H1 (cell line): ENCODE measurements at regions not wholly inside any gene's neighbourhood (a gene's known extent, or its start where the extent isn't known, plus 50 kb on each side); places are given as distances from the start of the nearest gene placed in this dataset.

ENCODE experiments used
- CTCF ChIA-PET: fragments of 300-600 bp; sonication (Branson Sonifier 250); formaldehyde crosslinking; loops from one replicate; lab custom pipeline; 2021; ENCODE audit not compliant: partially characterized antibody; lab: Charles Lee
- POLR2A ChIA-PET: fragments of 300-600 bp; sonication (Branson Sonifier 250); formaldehyde crosslinking; loops from one replicate; lab custom pipeline; 2021; ENCODE audit warnings: inconsistent platforms; ENCODE audit not compliant: partially characterized antibody; lab: Charles Lee
- DNase-seq, 2 experiments: peaks; one replicate each; pipeline versions ENCODE4 v3.0.0 to v3.0.0-alpha.2; 2010 to 2022; ENCODE audit warnings: low spot score in 2 of 2, low read depth in 1 of 2, mixed read lengths in 1 of 2
- FAIRE-seq: peaks from 2 replicates; lab custom pipeline; 2011; peaks lifted over from hg19 to GRCh38; lab: Jason Lieb, UNC
- H2AFZ ChIP-seq: 2 replicates; pipeline ENCODE4 v1.8.1; 2012; ENCODE audit warnings: low read length, inconsistent platforms
- H2AK5ac ChIP-seq: 2 replicates; pipeline ENCODE4 v1.6.1; 2013; ENCODE audit warnings: low read depth, low read length
- H2BK120ac ChIP-seq: replicated peaks from 2 replicates; pipeline ENCODE3; 2013; ENCODE audit warnings: low read depth, low read length, inconsistent platforms
- H2BK12ac ChIP-seq: 2 replicates; pipeline ENCODE4 v1.6.1; 2013; ENCODE audit warnings: low read depth, low read length
- H2BK15ac ChIP-seq: 2 replicates; pipeline ENCODE4 v1.6.1; 2013; ENCODE audit warnings: low read length
- H2BK20ac ChIP-seq: 2 replicates; pipeline ENCODE4 v1.6.1; 2013; ENCODE audit warnings: low read length
- H2BK5ac ChIP-seq: 2 replicates; pipeline ENCODE4 v1.6.1; 2013; ENCODE audit warnings: low read depth, low read length
- H3K14ac ChIP-seq: 2 replicates; pipeline ENCODE4 v1.6.1; 2013; ENCODE audit warnings: inconsistent platforms; ENCODE audit not compliant: insufficient read length
- H3K18ac ChIP-seq: 2 replicates; pipeline ENCODE4 v1.6.1; 2013; ENCODE audit warnings: low read length; ENCODE audit errors: extremely low read depth
- H3K23ac ChIP-seq: 2 replicates; pipeline ENCODE4 v1.6.1; 2013; ENCODE audit warnings: inconsistent platforms; ENCODE audit not compliant: insufficient read length
- H3K23me2 ChIP-seq: 2 replicates; pipeline ENCODE4 v1.6.1; 2013; ENCODE audit warnings: low read depth, low read length
- H3K27ac ChIP-seq: 2 replicates; pipeline ENCODE4 v1.6.1; 2011; ENCODE audit warnings: low read depth, low read length, inconsistent platforms
- H3K27me3 ChIP-seq, 4 experiments: replicated peaks in 1 of 4; 1 replicate in 1 of 4; 2 replicates in 3 of 4; pipeline versions ENCODE4 v1.6.1 to v1.8.1; 2011 to 2013; ENCODE audit warnings: low read length in 3 of 4, mild to moderate bottlenecking in 3 of 4, inconsistent platforms in 2 of 4, mixed read lengths in 2 of 4, moderate library complexity in 1 of 4; ENCODE audit not compliant: control insufficient read depth in 3 of 4, insufficient read depth in 3 of 4; ENCODE audit errors: extremely low read depth in 1 of 4
- H3K36me3 ChIP-seq, 4 experiments: 2 replicates each; pipeline versions ENCODE4 v1.6.1 to v1.8.1; 2011 to 2013; ENCODE audit warnings: mild to moderate bottlenecking in 4 of 4, low read length in 3 of 4, moderate library complexity in 2 of 4, control low read depth in 1 of 4, inconsistent platforms in 1 of 4; ENCODE audit not compliant: insufficient read depth in 4 of 4, control insufficient read depth in 2 of 4
- H3K4ac ChIP-seq: replicated peaks from 2 replicates; pipeline ENCODE3; 2013; ENCODE audit warnings: low read length, low read depth, mixed read lengths, inconsistent platforms; ENCODE audit not compliant: insufficient read length
- H3K4me1 ChIP-seq, 4 experiments: replicated peaks in 1 of 4; 1 replicate in 1 of 4; 2 replicates in 3 of 4; pipeline versions ENCODE4 v1.6.1 to v1.8.1; 2011 to 2013; ENCODE audit warnings: low read length in 3 of 4, inconsistent platforms in 2 of 4, mixed read lengths in 1 of 4; ENCODE audit not compliant: insufficient read depth in 4 of 4, control insufficient read depth in 3 of 4
- H3K4me2 ChIP-seq, 2 experiments: 2 replicates each; pipeline versions ENCODE4 v1.6.1 to v1.8.1; 2011 to 2013; ENCODE audit warnings: low read depth in 2 of 2, low read length in 2 of 2, control low read depth in 1 of 2, inconsistent platforms in 1 of 2, mild to moderate bottlenecking in 1 of 2; ENCODE audit not compliant: insufficient read depth in 1 of 2
- H3K4me3 ChIP-seq, 4 experiments: fragments of 200-600, 300-600 bp in 1 of 4; sonication (generic), shearing (Covaris generic), sonication (Bioruptor Twin) in 1 of 4; 2 replicates each; pipeline versions ENCODE4 v1.5.1 to v1.8.1; 2011 to 2016; ENCODE audit warnings: low read length in 4 of 4, low read depth in 3 of 4, control low read depth in 2 of 4, inconsistent platforms in 2 of 4, mild to moderate bottlenecking in 2 of 4, mixed read lengths in 1 of 4, moderate library complexity in 1 of 4; ENCODE audit not compliant: insufficient read depth in 2 of 4; ENCODE audit errors: extremely low read depth in 1 of 4
- H3K56ac ChIP-seq: replicated peaks from 2 replicates; pipeline ENCODE3; 2013; ENCODE audit warnings: low read depth, mild to moderate bottlenecking, mixed read lengths, low read length, inconsistent platforms; ENCODE audit not compliant: insufficient read length
- H3K79me1 ChIP-seq: 2 replicates; pipeline ENCODE4 v1.6.1; 2013; ENCODE audit warnings: low read depth, low read length, control low read depth
- H3K79me2 ChIP-seq, 2 experiments: 2 replicates each; pipeline versions ENCODE4 v1.6.1 to v1.8.1; 2012 to 2013; ENCODE audit warnings: low read length in 2 of 2, mild to moderate bottlenecking in 2 of 2, inconsistent platforms in 1 of 2; ENCODE audit not compliant: insufficient read depth in 2 of 2, control insufficient read depth in 1 of 2
- H3K9ac ChIP-seq, 4 experiments: replicated peaks in 1 of 4; 1 replicate in 1 of 4; 2 replicates in 3 of 4; pipeline versions ENCODE4 v1.6.1 to v1.8.1; 2011 to 2013; ENCODE audit warnings: low read depth in 3 of 4, low read length in 3 of 4, control low read depth in 2 of 4, mild to moderate bottlenecking in 2 of 4, moderate library complexity in 2 of 4, inconsistent platforms in 1 of 4; ENCODE audit errors: extremely low read depth in 1 of 4
- H3K9me3 ChIP-seq, 2 experiments: 2 replicates each; pipeline versions ENCODE4 v1.6.1 to v1.8.1; 2012 to 2013; ENCODE audit warnings: mild to moderate bottlenecking in 2 of 2, moderate library complexity in 2 of 2, control low read depth in 1 of 2, inconsistent platforms in 1 of 2, low read depth in 1 of 2, low read length in 1 of 2, mixed read lengths in 1 of 2; ENCODE audit not compliant: insufficient read depth in 2 of 2
- H4K20me1 ChIP-seq, 2 experiments: replicated peaks in 1 of 2; 2 replicates each; pipeline versions ENCODE3 to v1.8.1; 2011 to 2013; ENCODE audit warnings: inconsistent platforms in 2 of 2, low read length in 2 of 2, mild to moderate bottlenecking in 1 of 2; ENCODE audit not compliant: insufficient read depth in 2 of 2, control insufficient read depth in 1 of 2
- H4K5ac ChIP-seq: 2 replicates; pipeline ENCODE4 v1.6.1; 2013; ENCODE audit warnings: low read length, low read depth, mixed read lengths, inconsistent platforms; ENCODE audit not compliant: insufficient read length
- H4K8ac ChIP-seq: 2 replicates; pipeline ENCODE4 v1.8.0; 2013; ENCODE audit warnings: mild to moderate bottlenecking, moderate library complexity, low read length, inconsistent platforms; ENCODE audit not compliant: insufficient read depth; ENCODE audit errors: extremely low read depth
- H4K91ac ChIP-seq: replicated peaks from 2 replicates; pipeline ENCODE3; 2013; ENCODE audit warnings: low read length, mixed read lengths, inconsistent platforms; ENCODE audit not compliant: insufficient read length
- BACH1 ChIP-seq: IDR thresholded peaks from 2 replicates; pipeline ENCODE4 v1.6.1; 2012; ENCODE audit warnings: low read length, improper control_type of control experiment
- CBX5 ChIP-seq: fragments of 300-800, 300-1000 bp; sonication (generic); IDR thresholded peaks from 2 replicates; pipeline ENCODE4 v1.7.1; 2016; ENCODE audit warnings: antibody characterized with exemption, low read length, low read depth
- CHD1 ChIP-seq: IDR thresholded peaks from 2 replicates; pipeline ENCODE4 v1.6.1; 2012; ENCODE audit warnings: low read depth, low read length, improper control_type of control experiment
- CTBP2 ChIP-seq: IDR thresholded peaks from 2 replicates; pipeline ENCODE4 v1.7.0; 2011; ENCODE audit warnings: borderline replicate concordance, mild to moderate bottlenecking, moderate library complexity, mixed read lengths, low read length; ENCODE audit not compliant: insufficient read depth, insufficient read length
- GTF2F1 ChIP-seq: IDR thresholded peaks from 2 replicates; pipeline ENCODE4 v1.6.1; 2012; ENCODE audit warnings: low read depth, low read length, improper control_type of control experiment, borderline replicate concordance
- HDAC6 ChIP-seq: IDR thresholded peaks from one replicate; pipeline ENCODE4 v1.7.1; 2012; ENCODE audit warnings: low read depth, mild to moderate bottlenecking, inconsistent platforms, low read length, moderate library complexity
- JUN ChIP-seq: IDR thresholded peaks from 2 replicates; pipeline ENCODE4 v1.6.1; 2011; ENCODE audit warnings: low read depth, mild to moderate bottlenecking, improper control_type of control experiment, low read length
- JUND ChIP-seq: IDR thresholded peaks from 2 replicates; pipeline ENCODE4 v1.6.1; 2011; ENCODE audit warnings: mild to moderate bottlenecking, improper control_type of control experiment, low read length
- KDM4A ChIP-seq: IDR thresholded peaks from one replicate; pipeline ENCODE4 v1.7.1; 2012; ENCODE audit warnings: low read depth, mild to moderate bottlenecking, moderate library complexity, low read length, inconsistent platforms; ENCODE audit not compliant: severe bottlenecking
- NANOG ChIP-seq: IDR thresholded peaks from 2 replicates; pipeline ENCODE4 v1.6.1; 2011; ENCODE audit warnings: low read length, low read depth, mild to moderate bottlenecking, inconsistent platforms; ENCODE audit not compliant: insufficient read depth, poor library complexity, severe bottlenecking
- POLR2A ChIP-seq, 2 experiments: IDR thresholded peaks; 1 replicate in 1 of 2; 2 replicates in 1 of 2; pipeline ENCODE4 v1.6.1; 2011; ENCODE audit warnings: low read depth in 2 of 2, low read length in 2 of 2, mild to moderate bottlenecking in 2 of 2; ENCODE audit errors: control extremely low read depth in 1 of 2
- POU5F1 ChIP-seq: IDR thresholded peaks from 2 replicates; pipeline ENCODE4 v1.6.1; 2011; ENCODE audit warnings: low read depth, mild to moderate bottlenecking, low read length, moderate library complexity
- SIN3A ChIP-seq, 2 experiments: IDR thresholded peaks in 1 of 2; conservative IDR thresholded peaks in 1 of 2; 2 replicates each; pipeline ENCODE4 v1.6.1; 2011 to 2012; ENCODE audit warnings: low read length in 2 of 2, improper control_type of control experiment in 1 of 2, low read depth in 1 of 2, mild to moderate bottlenecking in 1 of 2
- SIRT6 ChIP-seq: IDR thresholded peaks from one replicate; pipeline ENCODE4 v1.7.1; 2012; ENCODE audit warnings: low read length, inconsistent platforms
- TAF7 ChIP-seq: optimal IDR thresholded peaks from 2 replicates; pipeline ENCODE3; 2011; ENCODE audit warnings: low read depth, mild to moderate bottlenecking, inconsistent platforms, low read length, moderate library complexity, borderline replicate concordance
- TBP ChIP-seq: IDR thresholded peaks from 2 replicates; pipeline ENCODE4 v1.6.1; 2011; ENCODE audit warnings: low read depth, low read length, improper control_type of control experiment
- YY1 ChIP-seq: IDR thresholded peaks from 2 replicates; pipeline ENCODE4 v1.6.1; 2011; ENCODE audit warnings: low read depth, mild to moderate bottlenecking, low read length
- ZNF274 ChIP-seq: IDR thresholded peaks from 2 replicates; pipeline ENCODE4 v1.7.0; 2012; ENCODE audit warnings: low read length, borderline replicate concordance; ENCODE audit errors: extremely low read depth

- Histone ChIP-seq H4K8ac (no peak overlapping the region), H3K9me3 (no peaks in the 10 kb centered on the region), H3K27me3 (no peaks in the 10 kb centered on the region), H3K36me3 (no peaks in the 10 kb centered on the region), H3K14ac (no peak overlapping the region), H2AFZ (no peak overlapping the region), H3K4ac (no peak overlapping the region), H4K5ac (no peak overlapping the region), H3K4me3 (no peak overlapping the region), H3K23ac (no peak overlapping the region), H3K4me2 (no peak overlapping the region), H2BK20ac (no peak overlapping the region), H2AK5ac (no peak overlapping the region), H2BK5ac (no peak overlapping the region), H3K56ac (no peak overlapping the region)
- POLR2A ChIA-PET = no interaction called here
- DNase-seq = no peak
- no peak for TF ChIP-seq CBX5
- TF ChIP-seq SIRT6 = no peak
- no peak for TF ChIP-seq TBP
- TF ChIP-seq KDM4A = no peak
- TF ChIP-seq SIN3A (conservative IDR thresholded peaks at IDR 0.05 in 1 of 2, IDR thresholded peaks at IDR 0.05 in 1 of 2; ENCODE audit: low read depth in 1 of 2, low read length in 2 of 2) = no peak
- no peak for TF ChIP-seq GTF2F1
- TF ChIP-seq JUN = no peak
- no peak for TF ChIP-seq TAF7
- TF ChIP-seq ZNF274 = no peak
- no peak for TF ChIP-seq YY1
- no peak for TF ChIP-seq POLR2A (IDR thresholded peaks at IDR 0.05; ENCODE audit: control extremely low read depth in 1 of 2, low read depth in 2 of 2, low read length in 2 of 2)
- TF ChIP-seq NANOG = no peak
- TF ChIP-seq CTBP2 = no peak
- no peak for TF ChIP-seq JUND
- no peak for TF ChIP-seq POU5F1
- no peak for TF ChIP-seq CHD1
- no peak for TF ChIP-seq BACH1
- TF ChIP-seq HDAC6 = no peak
- TF ChIP-seq, all 59 proteins: peak for 0
- Histone ChIP-seq H4K20me1 (no peaks in the 10 kb centered on the region), H3K23me2 (no peaks in the 10 kb centered on the region), H4K91ac (no peak overlapping the region), H2BK12ac (no peak overlapping the region), H2BK15ac (no peak overlapping the region), H3K9ac (no peak overlapping the region), H3K4me1 (no peaks in the 10 kb centered on the region), H3K79me1 (no peaks in the 10 kb centered on the region), H3K79me2 (no peaks in the 10 kb centered on the region), H3K18ac (no peak overlapping the region), H3K27ac (no peak overlapping the region), H2BK120ac (no peak overlapping the region)
- no peak for FAIRE-seq
- CTCF ChIA-PET = no interaction called here
Observed at GRCh38 chr4:107156443-107156842, 120.3 kb upstream of the DKK2 start.
